ENCODE measurements at regions not wholly inside any gene's neighbourhood (a gene's known extent, or its start where the extent isn't known, plus 50 kb on each side); places are given as distances from the start of the nearest gene placed in this dataset.

- no peak for TF ChIP-seq CTCF (conservative IDR thresholded peaks at IDR 0.05; ENCODE audit: low read depth, low read length)
- no peak overlapping the region for H3K4me3 ChIP-seq (ENCODE audit: low read depth, low read length)
- no peak for DNase-seq (ENCODE audit: low read depth)
These were observed 102.0 kb upstream of the ARHGAP24 start for GRCh38 chr4:85372966-85373365.

- no peak for DNase-seq (ENCODE audit: low read depth)
- H3K4me3 ChIP-seq (ENCODE audit: low read depth, low read length) = no peak overlapping the region
- no peak for TF ChIP-seq CTCF (conservative IDR thresholded peaks at IDR 0.05; ENCODE audit: low read depth, low read length)
These were observed 98.7 kb upstream of the ARHGAP24 start for GRCh38 chr4:85376285-85376684.

GRCh38 chr4:85381968-85382367, 93.0 kb upstream of the ARHGAP24 start:
- TF ChIP-seq CTCF (conservative IDR thresholded peaks at IDR 0.05; ENCODE audit: low read depth, low read length) = no peak
- DNase-seq (ENCODE audit: low read depth) = no peak
- H3K4me3 ChIP-seq (ENCODE audit: low read depth, low read length) = no peak overlapping the region

GRCh38 chr4:85391071-85391470, 83.9 kb upstream of the ARHGAP24 start:
- H3K4me3 ChIP-seq (ENCODE audit: low read depth, low read length) = no peak overlapping the region
- no peak for TF ChIP-seq CTCF (conservative IDR thresholded peaks at IDR 0.05; ENCODE audit: low read depth, low read length)
- no peak for DNase-seq (ENCODE audit: low read depth)

GRCh38 chr4:85391589-85392410, 83.2 kb upstream of the ARHGAP24 start:
- TF ChIP-seq CTCF (conservative IDR thresholded peaks at IDR 0.05; ENCODE audit: low read depth, low read length) = no peak
- no peak overlapping the region for H3K4me3 ChIP-seq (ENCODE audit: low read depth, low read length)
- no peak for DNase-seq (ENCODE audit: low read depth)

GRCh38 chr4:85393201-85393600, 81.7 kb upstream of the ARHGAP24 start:
- no peak for TF ChIP-seq CTCF (conservative IDR thresholded peaks at IDR 0.05; ENCODE audit: low read depth, low read length)

GRCh38 chr4:85398276-85398675, 76.7 kb upstream of the ARHGAP24 start:
- TF ChIP-seq CTCF (conservative IDR thresholded peaks at IDR 0.05; ENCODE audit: low read depth, low read length) = no peak
- DNase-seq (ENCODE audit: low read depth) = no peak

More at GRCh38 chr4:85393201-85393600, 81.7 kb upstream of the ARHGAP24 start:
- DNase-seq (ENCODE audit: low read depth) = no peak
- no peak overlapping the region for H3K4me3 ChIP-seq (ENCODE audit: low read depth, low read length)

More at GRCh38 chr4:85398276-85398675, 76.7 kb upstream of the ARHGAP24 start:
- no peak overlapping the region for H3K4me3 ChIP-seq (ENCODE audit: low read depth, low read length)

Measured in epithelial cell of proximal tubule (primary cell).